GM12878 (cell line): ENCODE measurements at regions not wholly inside any gene's neighbourhood (a gene's known extent, or its start where the extent isn't known, plus 50 kb on each side); places are given as distances from the start of the nearest gene placed in this dataset.

ENCODE experiments used
- BHLHE40 ChIP-seq, 2 experiments: fragments of 450-650 bp in 1 of 2; IDR thresholded peaks; 2 replicates each; pipeline ENCODE4 v1.6.1; 2011 to 2017; ENCODE audit warnings: low read depth in 2 of 2, borderline replicate concordance in 1 of 2, improper control_type of control experiment in 1 of 2, low read length in 1 of 2, mild to moderate bottlenecking in 1 of 2
- EP300 ChIP-seq, 2 experiments: fragments of 150-350 bp in 1 of 2; IDR thresholded peaks; 2 replicates each; pipeline ENCODE4 v1.6.1; 2011 to 2012; ENCODE audit warnings: low read depth in 2 of 2, low read length in 2 of 2, borderline replicate concordance in 1 of 2, improper control_type of control experiment in 1 of 2, inconsistent platforms in 1 of 2; ENCODE audit not compliant: control insufficient read depth in 1 of 2
- FOS ChIP-seq: IDR thresholded peaks from 3 replicates; pipeline ENCODE4 v1.6.1; 2011; ENCODE audit warnings: borderline replicate concordance; ENCODE audit not compliant: insufficient read length; ENCODE audit errors: extremely low read depth
- LARP7 ChIP-seq: fragments of 450-650 bp; IDR thresholded peaks from 2 replicates; pipeline ENCODE4 v1.6.1; 2017; ENCODE audit warnings: mild to moderate bottlenecking
- MEF2A ChIP-seq: IDR thresholded peaks from 2 replicates; pipeline ENCODE4 v1.6.1; 2011; ENCODE audit warnings: low read depth, mild to moderate bottlenecking, low read length, moderate library complexity; ENCODE audit not compliant: insufficient read depth
- MTA3 ChIP-seq: IDR thresholded peaks from 2 replicates; pipeline ENCODE4 v1.6.1; 2012; ENCODE audit warnings: low read length, inconsistent platforms, borderline replicate concordance
- PAX5 ChIP-seq: IDR thresholded peaks from 2 replicates; pipeline ENCODE4 v1.6.1; 2011; ENCODE audit warnings: low read depth, low read length, borderline replicate concordance
- RAD21 ChIP-seq: IDR thresholded peaks from 2 replicates; pipeline ENCODE4 v1.6.1; 2011; ENCODE audit warnings: mild to moderate bottlenecking, low read depth, low read length, moderate library complexity; ENCODE audit not compliant: insufficient read depth
- RAD51 ChIP-seq: fragments of 450-650 bp; IDR thresholded peaks from 2 replicates; pipeline ENCODE4 v1.6.1; 2016; ENCODE audit warnings: moderate library complexity, mild to moderate bottlenecking, inconsistent platforms
- SIN3A ChIP-seq: IDR thresholded peaks from 2 replicates; pipeline ENCODE4 v1.6.1; 2012; ENCODE audit warnings: low read depth, low read length, improper control_type of control experiment
- SMAD1 ChIP-seq: fragments of 450-650 bp; IDR thresholded peaks from 2 replicates; pipeline ENCODE4 v1.6.1; 2018; ENCODE audit warnings: mild to moderate bottlenecking, low read depth; ENCODE audit not compliant: partially characterized antibody
- SUPT20H ChIP-seq: IDR thresholded peaks from 2 replicates; pipeline ENCODE4 v1.6.1; 2011; ENCODE audit warnings: low read depth, mild to moderate bottlenecking, low read length, moderate library complexity, borderline replicate concordance; ENCODE audit not compliant: control insufficient read depth
- TBL1XR1 ChIP-seq: IDR thresholded peaks from 2 replicates; pipeline ENCODE4 v1.6.1; 2012; ENCODE audit warnings: low read depth, low read length, improper control_type of control experiment
- TF ChIP-seq, protein P1 (sequence below): fragments of 450-650 bp; IDR thresholded peaks from 2 replicates; pipeline ENCODE4 v1.6.1; 2018; ENCODE audit warnings: mild to moderate bottlenecking, low read depth, moderate library complexity; ENCODE audit not compliant: partially characterized antibody
- TF ChIP-seq, protein P2 (sequence below): IDR thresholded peaks from 2 replicates; pipeline ENCODE4 v1.6.1; 2012; ENCODE audit warnings: mild to moderate bottlenecking, low read depth, low read length
- TF ChIP-seq, protein P3 (sequence below): IDR thresholded peaks from 2 replicates; pipeline ENCODE4 v1.6.1; 2011; ENCODE audit warnings: borderline replicate concordance, low read depth, mild to moderate bottlenecking, moderate library complexity, mixed read lengths, low read length; ENCODE audit not compliant: insufficient read depth; ENCODE audit errors: extremely low read length
- TF ChIP-seq, protein P4 (sequence below): fragments of 450-650 bp; IDR thresholded peaks from 2 replicates; pipeline ENCODE4 v1.6.1; 2017; ENCODE audit warnings: borderline replicate concordance

DNA sequence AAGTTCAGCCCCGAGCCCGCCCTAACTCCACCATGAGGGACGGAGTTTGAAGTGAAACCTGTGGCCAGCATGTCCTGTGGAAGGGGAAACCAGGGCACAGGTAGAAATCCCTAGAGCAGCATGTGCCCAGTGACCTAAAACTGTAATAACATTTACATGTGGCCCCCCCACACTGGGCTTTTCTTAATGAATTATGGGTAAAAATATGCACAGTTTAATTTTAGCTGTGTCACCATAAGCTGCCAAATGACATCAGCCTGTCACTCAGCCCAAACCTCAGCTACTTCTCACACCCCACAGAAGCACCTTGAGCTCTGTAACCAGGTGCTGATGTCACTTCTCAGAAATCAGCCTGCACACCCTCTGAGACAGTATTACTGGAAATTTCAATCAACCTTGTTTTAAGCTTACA lies 50.0 kb upstream of the SLC19A1 start (continued):
- TF ChIP-seq, protein P1, sequence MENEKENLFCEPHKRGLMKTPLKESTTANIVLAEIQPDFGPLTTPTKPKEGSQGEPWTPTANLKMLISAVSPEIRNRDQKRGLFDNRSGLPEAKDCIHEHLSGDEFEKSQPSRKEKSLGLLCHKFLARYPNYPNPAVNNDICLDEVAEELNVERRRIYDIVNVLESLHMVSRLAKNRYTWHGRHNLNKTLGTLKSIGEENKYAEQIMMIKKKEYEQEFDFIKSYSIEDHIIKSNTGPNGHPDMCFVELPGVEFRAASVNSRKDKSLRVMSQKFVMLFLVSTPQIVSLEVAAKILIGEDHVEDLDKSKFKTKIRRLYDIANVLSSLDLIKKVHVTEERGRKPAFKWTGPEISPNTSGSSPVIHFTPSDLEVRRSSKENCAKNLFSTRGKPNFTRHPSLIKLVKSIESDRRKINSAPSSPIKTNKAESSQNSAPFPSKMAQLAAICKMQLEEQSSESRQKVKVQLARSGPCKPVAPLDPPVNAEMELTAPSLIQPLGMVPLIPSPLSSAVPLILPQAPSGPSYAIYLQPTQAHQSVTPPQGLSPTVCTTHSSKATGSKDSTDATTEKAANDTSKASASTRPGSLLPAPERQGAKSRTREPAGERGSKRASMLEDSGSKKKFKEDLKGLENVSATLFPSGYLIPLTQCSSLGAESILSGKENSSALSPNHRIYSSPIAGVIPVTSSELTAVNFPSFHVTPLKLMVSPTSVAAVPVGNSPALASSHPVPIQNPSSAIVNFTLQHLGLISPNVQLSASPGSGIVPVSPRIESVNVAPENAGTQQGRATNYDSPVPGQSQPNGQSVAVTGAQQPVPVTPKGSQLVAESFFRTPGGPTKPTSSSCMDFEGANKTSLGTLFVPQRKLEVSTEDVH: no peak
- no peak for TF ChIP-seq FOS
- TF ChIP-seq, protein P2, sequence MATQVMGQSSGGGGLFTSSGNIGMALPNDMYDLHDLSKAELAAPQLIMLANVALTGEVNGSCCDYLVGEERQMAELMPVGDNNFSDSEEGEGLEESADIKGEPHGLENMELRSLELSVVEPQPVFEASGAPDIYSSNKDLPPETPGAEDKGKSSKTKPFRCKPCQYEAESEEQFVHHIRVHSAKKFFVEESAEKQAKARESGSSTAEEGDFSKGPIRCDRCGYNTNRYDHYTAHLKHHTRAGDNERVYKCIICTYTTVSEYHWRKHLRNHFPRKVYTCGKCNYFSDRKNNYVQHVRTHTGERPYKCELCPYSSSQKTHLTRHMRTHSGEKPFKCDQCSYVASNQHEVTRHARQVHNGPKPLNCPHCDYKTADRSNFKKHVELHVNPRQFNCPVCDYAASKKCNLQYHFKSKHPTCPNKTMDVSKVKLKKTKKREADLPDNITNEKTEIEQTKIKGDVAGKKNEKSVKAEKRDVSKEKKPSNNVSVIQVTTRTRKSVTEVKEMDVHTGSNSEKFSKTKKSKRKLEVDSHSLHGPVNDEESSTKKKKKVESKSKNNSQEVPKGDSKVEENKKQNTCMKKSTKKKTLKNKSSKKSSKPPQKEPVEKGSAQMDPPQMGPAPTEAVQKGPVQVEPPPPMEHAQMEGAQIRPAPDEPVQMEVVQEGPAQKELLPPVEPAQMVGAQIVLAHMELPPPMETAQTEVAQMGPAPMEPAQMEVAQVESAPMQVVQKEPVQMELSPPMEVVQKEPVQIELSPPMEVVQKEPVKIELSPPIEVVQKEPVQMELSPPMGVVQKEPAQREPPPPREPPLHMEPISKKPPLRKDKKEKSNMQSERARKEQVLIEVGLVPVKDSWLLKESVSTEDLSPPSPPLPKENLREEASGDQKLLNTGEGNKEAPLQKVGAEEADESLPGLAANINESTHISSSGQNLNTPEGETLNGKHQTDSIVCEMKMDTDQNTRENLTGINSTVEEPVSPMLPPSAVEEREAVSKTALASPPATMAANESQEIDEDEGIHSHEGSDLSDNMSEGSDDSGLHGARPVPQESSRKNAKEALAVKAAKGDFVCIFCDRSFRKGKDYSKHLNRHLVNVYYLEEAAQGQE: no peak
- TF ChIP-seq LARP7: no peak
- no peak for TF ChIP-seq SMAD1
- TF ChIP-seq TBL1XR1: no peak
- TF ChIP-seq SIN3A: no peak
- 0 out of 2 replicates have a peak, but pooled peaks have one; percentile 10 for TF ChIP-seq PAX5
- TF ChIP-seq, protein P3, sequence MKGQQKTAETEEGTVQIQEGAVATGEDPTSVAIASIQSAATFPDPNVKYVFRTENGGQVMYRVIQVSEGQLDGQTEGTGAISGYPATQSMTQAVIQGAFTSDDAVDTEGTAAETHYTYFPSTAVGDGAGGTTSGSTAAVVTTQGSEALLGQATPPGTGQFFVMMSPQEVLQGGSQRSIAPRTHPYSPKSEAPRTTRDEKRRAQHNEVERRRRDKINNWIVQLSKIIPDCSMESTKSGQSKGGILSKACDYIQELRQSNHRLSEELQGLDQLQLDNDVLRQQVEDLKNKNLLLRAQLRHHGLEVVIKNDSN: no peak
- TF ChIP-seq MEF2A: peak; percentile 83
- no peak for TF ChIP-seq SUPT20H
- TF ChIP-seq EP300 (IDR thresholded peaks at IDR 0.05; ENCODE audit: borderline replicate concordance in 1 of 2, control insufficient read depth in 1 of 2, low read depth in 2 of 2, low read length in 2 of 2): peak; percentile 39 to 70; a peak in 2 of 4 replicates
- peak; percentile 89 to 91 for TF ChIP-seq BHLHE40 (IDR thresholded peaks at IDR 0.05; ENCODE audit: borderline replicate concordance in 1 of 2, low read depth in 2 of 2, low read length in 1 of 2)
- TF ChIP-seq MTA3: no peak
- TF ChIP-seq, protein P4, sequence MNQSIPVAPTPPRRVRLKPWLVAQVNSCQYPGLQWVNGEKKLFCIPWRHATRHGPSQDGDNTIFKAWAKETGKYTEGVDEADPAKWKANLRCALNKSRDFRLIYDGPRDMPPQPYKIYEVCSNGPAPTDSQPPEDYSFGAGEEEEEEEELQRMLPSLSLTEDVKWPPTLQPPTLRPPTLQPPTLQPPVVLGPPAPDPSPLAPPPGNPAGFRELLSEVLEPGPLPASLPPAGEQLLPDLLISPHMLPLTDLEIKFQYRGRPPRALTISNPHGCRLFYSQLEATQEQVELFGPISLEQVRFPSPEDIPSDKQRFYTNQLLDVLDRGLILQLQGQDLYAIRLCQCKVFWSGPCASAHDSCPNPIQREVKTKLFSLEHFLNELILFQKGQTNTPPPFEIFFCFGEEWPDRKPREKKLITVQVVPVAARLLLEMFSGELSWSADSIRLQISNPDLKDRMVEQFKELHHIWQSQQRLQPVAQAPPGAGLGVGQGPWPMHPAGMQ: no peak
- no peak for TF ChIP-seq RAD21
- TF ChIP-seq RAD51: peak; percentile 64; the same call in 1 of the 2 replicates
